ENCODE measurements at regions not wholly inside any gene's neighbourhood (a gene's known extent, or its start where the extent isn't known, plus 50 kb on each side); places are given as distances from the start of the nearest gene placed in this dataset.

DNA sequence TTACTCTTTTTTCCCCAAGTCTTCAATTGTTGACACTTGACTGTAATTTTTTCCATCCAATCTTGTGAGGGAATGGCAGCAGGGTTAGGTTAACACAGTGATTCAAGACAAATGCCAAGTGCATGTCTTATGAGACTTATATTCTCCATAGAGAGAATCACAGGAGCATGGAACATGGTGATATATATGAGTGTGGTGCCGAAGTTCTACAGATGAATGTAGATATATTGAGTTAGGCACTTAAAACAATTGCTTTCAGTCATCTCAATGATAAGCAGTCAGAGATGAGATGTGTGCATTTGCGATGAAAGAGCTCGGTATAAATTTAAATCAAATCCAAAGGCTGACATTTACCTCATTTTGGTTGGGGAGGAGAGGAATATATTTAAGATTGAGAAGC lies 211.2 kb downstream of the CDH10 start:
- TF ChIP-seq, protein P1, sequence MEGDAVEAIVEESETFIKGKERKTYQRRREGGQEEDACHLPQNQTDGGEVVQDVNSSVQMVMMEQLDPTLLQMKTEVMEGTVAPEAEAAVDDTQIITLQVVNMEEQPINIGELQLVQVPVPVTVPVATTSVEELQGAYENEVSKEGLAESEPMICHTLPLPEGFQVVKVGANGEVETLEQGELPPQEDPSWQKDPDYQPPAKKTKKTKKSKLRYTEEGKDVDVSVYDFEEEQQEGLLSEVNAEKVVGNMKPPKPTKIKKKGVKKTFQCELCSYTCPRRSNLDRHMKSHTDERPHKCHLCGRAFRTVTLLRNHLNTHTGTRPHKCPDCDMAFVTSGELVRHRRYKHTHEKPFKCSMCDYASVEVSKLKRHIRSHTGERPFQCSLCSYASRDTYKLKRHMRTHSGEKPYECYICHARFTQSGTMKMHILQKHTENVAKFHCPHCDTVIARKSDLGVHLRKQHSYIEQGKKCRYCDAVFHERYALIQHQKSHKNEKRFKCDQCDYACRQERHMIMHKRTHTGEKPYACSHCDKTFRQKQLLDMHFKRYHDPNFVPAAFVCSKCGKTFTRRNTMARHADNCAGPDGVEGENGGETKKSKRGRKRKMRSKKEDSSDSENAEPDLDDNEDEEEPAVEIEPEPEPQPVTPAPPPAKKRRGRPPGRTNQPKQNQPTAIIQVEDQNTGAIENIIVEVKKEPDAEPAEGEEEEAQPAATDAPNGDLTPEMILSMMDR (IDR thresholded peaks at IDR 0.05; ENCODE audit: low read length): no peak
- no peak for TF ChIP-seq EZH2 (IDR thresholded peaks at IDR 0.05; ENCODE audit: borderline replicate concordance, low read length)
